ENCODE measurements at regions not wholly inside any gene's neighbourhood (a gene's known extent, or its start where the extent isn't known, plus 50 kb on each side); places are given as distances from the start of the nearest gene placed in this dataset.

- TF ChIP-seq CTCF (IDR thresholded peaks at IDR 0.05) (no peak), ZFX (IDR thresholded peaks at IDR 0.05; ENCODE audit: borderline replicate concordance) (no peak)
Measured at GRCh38 chr1:88327391-88328267, 356.4 kb upstream of the PKN2 start.
